GM12878 (cell line): ENCODE measurements at regions not wholly inside any gene's neighbourhood (a gene's known extent, or its start where the extent isn't known, plus 50 kb on each side); places are given as distances from the start of the nearest gene placed in this dataset.

Experiments
- ATAC-seq: fragments of 200-7000 bp; cut with Tn5 transposase; 3 replicates; pipeline ENCODE4 v1.9.1; 2020; ENCODE audit warnings: mild to moderate bottlenecking, moderate library complexity
- BruUV-seq: library from RNA; stranded (reverse); fragments of 400-500 nt; replicated peaks from 2 replicates; lab custom pipeline; 2021; lab: Mats Ljungman, UMichigan
- CTCF ChIA-PET: fragments of 300-600 bp; sonication (Branson Sonifier 250); formaldehyde crosslinking; extraction: SDS; loops from one replicate; lab custom pipeline; 2021; ENCODE audit warnings: inconsistent platforms; lab: Yijun Ruan, JAX
- POLR2A ChIA-PET: fragments of 350-600 bp; formaldehyde crosslinking; extraction: SDS; loops from one replicate; lab custom pipeline; 2021; ENCODE audit warnings: inconsistent platforms; lab: Charles Lee
- RAD21 ChIA-PET: fragments of 300-600 bp; sonication (Branson Sonifier 250); formaldehyde crosslinking; loops from one replicate; lab custom pipeline; 2023; ENCODE audit warnings: antibody characterized with exemption; ENCODE audit not compliant: unreplicated experiment; lab: Charles Lee
- SMC1A ChIA-PET: fragments of 300-600 bp; sonication (Branson Sonifier 250); formaldehyde crosslinking; loops from one replicate; lab custom pipeline; 2023; ENCODE audit not compliant: unreplicated experiment, uncharacterized antibody; lab: Charles Lee
- DNase-seq: peaks from one replicate; pipeline ENCODE4 v3.0.0-alpha.2; 2011; ENCODE audit warnings: low read depth, low spot score
- FAIRE-seq: peaks from 3 replicates; lab custom pipeline; 2011; peaks lifted over from hg19 to GRCh38; lab: Jason Lieb, UNC
- H2AFZ ChIP-seq: 2 replicates; pipeline ENCODE4 v1.6.0; 2011; ENCODE audit warnings: low read depth, low read length, control low read depth; ENCODE audit not compliant: control insufficient read depth
- H3K27ac ChIP-seq: 2 replicates; pipeline ENCODE4 v1.5.1; 2011; ENCODE audit warnings: control low read depth; ENCODE audit not compliant: control insufficient read depth, insufficient read depth
- H3K27me3 ChIP-seq, 2 experiments: replicated peaks in 1 of 2; 2 replicates each; pipeline versions ENCODE4 v1.6.0 to v1.6.1; 2011; ENCODE audit warnings: low read length in 1 of 2; ENCODE audit not compliant: control insufficient read depth in 2 of 2, insufficient read depth in 2 of 2
- H3K36me3 ChIP-seq, 2 experiments: 2 replicates each; pipeline ENCODE4 v1.5.1; 2011; ENCODE audit warnings: low read length in 1 of 2; ENCODE audit not compliant: control insufficient read depth in 2 of 2, insufficient read depth in 2 of 2
- H3K4me1 ChIP-seq: 2 replicates; pipeline ENCODE4 v1.6.1; 2011; ENCODE audit warnings: mild to moderate bottlenecking, low read length, moderate library complexity, mixed read lengths; ENCODE audit not compliant: control insufficient read depth, insufficient read depth
- H3K4me2 ChIP-seq: 2 replicates; pipeline ENCODE4 v1.6.0; 2011; ENCODE audit warnings: control low read depth; ENCODE audit not compliant: control insufficient read depth, insufficient read depth
- H3K4me3 ChIP-seq: fragments of 200-600 bp; sonication (generic); 2 replicates; pipeline ENCODE4 v1.5.1; 2016
- H3K79me2 ChIP-seq: 2 replicates; pipeline ENCODE4 v1.6.0; 2011; ENCODE audit warnings: low read length; ENCODE audit not compliant: control insufficient read depth, insufficient read depth
- H3K9ac ChIP-seq: 2 replicates; pipeline ENCODE4 v1.8.0; 2011; ENCODE audit warnings: low read length, control low read depth, mixed read lengths; ENCODE audit not compliant: control insufficient read depth, insufficient read depth
- H3K9me3 ChIP-seq: replicated peaks from 3 replicates; pipeline ENCODE4 v1.5.1; 2011; ENCODE audit warnings: mild to moderate bottlenecking, low read length; ENCODE audit not compliant: control insufficient read depth, insufficient read depth
- H4K20me1 ChIP-seq: 2 replicates; pipeline ENCODE4 v1.6.0; 2011; ENCODE audit not compliant: control insufficient read depth, insufficient read depth
- BHLHE40 ChIP-seq, 2 experiments: fragments of 450-650 bp in 1 of 2; IDR thresholded peaks; 2 replicates each; pipeline ENCODE4 v1.6.1; 2011 to 2017; ENCODE audit warnings: low read depth in 2 of 2, borderline replicate concordance in 1 of 2, improper control_type of control experiment in 1 of 2, low read length in 1 of 2, mild to moderate bottlenecking in 1 of 2
- CTCF ChIP-seq, 3 experiments: IDR thresholded peaks in 2 of 3; conservative IDR thresholded peaks in 1 of 3; 2 replicates each; pipeline ENCODE4 v1.5.1; 2011; ENCODE audit warnings: low read depth in 3 of 3, low read length in 3 of 3, mild to moderate bottlenecking in 3 of 3, control low read depth in 2 of 3, moderate library complexity in 2 of 3, inconsistent platforms in 1 of 3, mixed read lengths in 1 of 3; ENCODE audit not compliant: control insufficient read depth in 2 of 3, insufficient read depth in 1 of 3; ENCODE audit errors: extremely low read depth in 1 of 3
- CUX1 ChIP-seq: IDR thresholded peaks from 2 replicates; pipeline ENCODE4 v1.6.1; 2012; ENCODE audit warnings: improper control_type of control experiment, low read depth, low read length; ENCODE audit not compliant: insufficient replicate concordance
- FOS ChIP-seq: IDR thresholded peaks from 3 replicates; pipeline ENCODE4 v1.6.1; 2011; ENCODE audit warnings: borderline replicate concordance; ENCODE audit not compliant: insufficient read length; ENCODE audit errors: extremely low read depth
- HDAC6 ChIP-seq: fragments of 200-600 bp; sonication (generic); IDR thresholded peaks from one replicate; pipeline ENCODE4 v1.8.0; 2017; ENCODE audit warnings: antibody characterized with exemption; ENCODE audit not compliant: unreplicated experiment
- JUNB ChIP-seq: IDR thresholded peaks from 2 replicates; pipeline ENCODE4 v1.6.1; 2016; ENCODE audit warnings: antibody characterized with exemption, mild to moderate bottlenecking
- NKRF ChIP-seq: fragments of 450-650 bp; conservative IDR thresholded peaks from 2 replicates; pipeline ENCODE4 v1.6.1; 2017; ENCODE audit warnings: mild to moderate bottlenecking, moderate library complexity
- NR2C2 ChIP-seq: IDR thresholded peaks from 2 replicates; pipeline ENCODE4 v1.6.1; 2011; ENCODE audit warnings: borderline replicate concordance, low read depth; ENCODE audit not compliant: control insufficient read depth, insufficient read length
- RBBP5 ChIP-seq: fragments of 200-600 bp; sonication (generic); conservative IDR thresholded peaks from 2 replicates; pipeline ENCODE4 v1.6.1; 2016
- SRF ChIP-seq, 2 experiments: IDR thresholded peaks; 2 replicates each; pipeline ENCODE4 v1.6.1; 2011; ENCODE audit warnings: low read depth in 2 of 2, low read length in 2 of 2, mild to moderate bottlenecking in 1 of 2, moderate library complexity in 1 of 2
- TCF12 ChIP-seq: IDR thresholded peaks from 2 replicates; pipeline ENCODE4 v1.6.1; 2011; ENCODE audit warnings: low read depth, mild to moderate bottlenecking, low read length
- ZNF622 ChIP-seq: fragments of 450-650 bp; IDR thresholded peaks from 2 replicates; pipeline ENCODE4 v1.6.1; 2017; ENCODE audit warnings: mild to moderate bottlenecking, inconsistent platforms
- WGBS: methylation state at CpG from one replicate; pipeline ENCODE4 v1.1.6; 2016; ENCODE audit warnings: low lambda C conversion rate; ENCODE audit not compliant: insufficient replicate concordance, insufficient coverage; ENCODE audit errors: missing lambda C conversion rate; 5-methylcytosine and 5-hydroxymethylcytosine counted together
- in situ Hi-C: fragments of 300-500 bp; cut with MboI; formaldehyde crosslinking; loops from 9 replicates; pipeline ENCODE4 v1.14.3; 2018; ENCODE audit warnings: mixed read lengths
- intact Hi-C: fragments of 100-400 bp; cut with micrococcal nuclease; formaldehyde crosslinking; loops from one replicate; pipeline ENCODE4 v1.14.2; 2022; ENCODE audit not compliant: unreplicated experiment

GRCh38 chr4:65799513-65799912, 129.2 kb upstream of the EPHA5 start:
- RAD21 ChIA-PET, result no interaction called here
- no TSS peak for BruUV-seq
- POLR2A ChIA-PET, result no interaction called here
- Histone ChIP-seq H3K9ac (no peak overlapping the region), H3K27me3 (no peaks in the 10 kb centered on the region), H3K79me2 (no peaks in the 10 kb centered on the region), H3K36me3 (no peaks in the 10 kb centered on the region), H4K20me1 (no peaks in the 10 kb centered on the region), H3K4me1 (no peaks in the 10 kb centered on the region), H3K4me2 (no peak overlapping the region), H3K9me3 (no peaks in the 10 kb centered on the region), H3K27ac (no peak overlapping the region), H2AFZ (no peak overlapping the region), H3K4me3 (no peak overlapping the region)
- intact Hi-C loops (no loop called here), in situ Hi-C loops (no loop called here)
- SMC1A ChIA-PET, result interaction anchor here (0.6 kb wide), 1 partner anchor 1128 kb away, joined by 3 read pairs; no protein-coding TSS in a partner anchor
- no peak for DNase-seq
- CTCF ChIA-PET, result no interaction called here
- WGBS, result 13% methylated on average over 14 of the region's 14 CpGs
- ATAC-seq, result no peak
- FAIRE-seq, result no peak
- TF ChIP-seq CUX1 (no peak), SRF (IDR thresholded peaks at IDR 0.05; ENCODE audit: low read depth in 2 of 2, low read length in 2 of 2) (no peak), HDAC6 (no peak), CTCF (IDR thresholded peaks at IDR 0.05 in 2 of 3, conservative IDR thresholded peaks at IDR 0.05 in 1 of 3; ENCODE audit: control insufficient read depth in 2 of 3, extremely low read depth in 1 of 3, insufficient read depth in 1 of 3, low read depth in 3 of 3, low read length in 3 of 3) (no peak), NKRF (no peak), RBBP5 (no peak), JUNB (no peak), ZNF622 (no peak), NR2C2 (no peak), TCF12 (no peak), FOS (no peak), BHLHE40 (IDR thresholded peaks at IDR 0.05; ENCODE audit: borderline replicate concordance in 1 of 2, low read depth in 2 of 2, low read length in 1 of 2) (no peak)
